Right cardiac atrium (tissue), 5 donors: ENCODE measurements at regions not wholly inside any gene's neighbourhood (a gene's known extent, or its start where the extent isn't known, plus 50 kb on each side); places are given as distances from the start of the nearest gene placed in this dataset.

Source experiments
- ATAC-seq, 2 donors: fragments of 200-7000 bp; cut with Tn5 transposase; one replicate each; pipeline versions ENCODE4 v1.8.0 to v1.9.1; 2020; ENCODE audit warnings: moderate library complexity in 2 of 2, mild to moderate bottlenecking in 1 of 2
- DNase-seq, 3 donors: peaks; one replicate each; pipeline ENCODE4 v3.0.0-alpha.2; 2020
- H3K27ac ChIP-seq: one replicate; pipeline ENCODE4 v1.5.1; 2013; ENCODE audit warnings: mild to moderate bottlenecking, low read length, control low read depth, moderate library complexity
- H3K27me3 ChIP-seq: one replicate; pipeline ENCODE4 v1.6.1; 2013; ENCODE audit not compliant: control insufficient read depth, insufficient read depth
- H3K4me1 ChIP-seq: one replicate; pipeline ENCODE4 v1.6.1; 2013; ENCODE audit warnings: low read length; ENCODE audit not compliant: control insufficient read depth, insufficient read depth
- H3K4me3 ChIP-seq: one replicate; pipeline ENCODE4 v1.5.1; 2013; ENCODE audit warnings: low read length, control low read depth
- H3K9me3 ChIP-seq: one replicate; pipeline ENCODE4 v1.6.1; 2013; ENCODE audit warnings: low read length; ENCODE audit not compliant: control insufficient read depth
- WGBS: extraction: QIAGEN DNeasy Blood & Tissue Kit; methylation state at CpG from one replicate; pipeline ENCODE4 v1.1.7; 2013; 5-methylcytosine and 5-hydroxymethylcytosine counted together
- intact Hi-C, 4 donors: fragments of 100-400 bp; cut with DNase I; formaldehyde crosslinking; loops; one replicate each; pipeline versions ENCODE4 v1.11.0 to v1.14.0; 2022 to 2023
- donor health status: healthy with polysubstance abuse.
- donor health status: DM: no; HTN: yes; CAD: no.
- donor health status: DM: no; HTN: no; CAD: no.
- donor health status: DM: no; HTN: yes; CAD: no; lungs with severe emphysema.
- donor health status: DM: yes; HTN: yes; CAD: no.

GRCh38 chr10:44036425-44036824 lies 348.5 kb downstream of the CXCL12 start:
- Histone ChIP-seq H3K9me3 (no peaks in the 10 kb centered on the region), H3K4me3 (no peak overlapping the region), H3K4me1 (no peaks in the 10 kb centered on the region), H3K27me3 (no peaks in the 10 kb centered on the region), H3K27ac (no peak overlapping the region)
- DNase-seq, result no peak
- intact Hi-C loops, result no loop called here
- 82% methylated on average over 3 of the region's 3 CpGs for WGBS
- no peak for ATAC-seq

DNA sequence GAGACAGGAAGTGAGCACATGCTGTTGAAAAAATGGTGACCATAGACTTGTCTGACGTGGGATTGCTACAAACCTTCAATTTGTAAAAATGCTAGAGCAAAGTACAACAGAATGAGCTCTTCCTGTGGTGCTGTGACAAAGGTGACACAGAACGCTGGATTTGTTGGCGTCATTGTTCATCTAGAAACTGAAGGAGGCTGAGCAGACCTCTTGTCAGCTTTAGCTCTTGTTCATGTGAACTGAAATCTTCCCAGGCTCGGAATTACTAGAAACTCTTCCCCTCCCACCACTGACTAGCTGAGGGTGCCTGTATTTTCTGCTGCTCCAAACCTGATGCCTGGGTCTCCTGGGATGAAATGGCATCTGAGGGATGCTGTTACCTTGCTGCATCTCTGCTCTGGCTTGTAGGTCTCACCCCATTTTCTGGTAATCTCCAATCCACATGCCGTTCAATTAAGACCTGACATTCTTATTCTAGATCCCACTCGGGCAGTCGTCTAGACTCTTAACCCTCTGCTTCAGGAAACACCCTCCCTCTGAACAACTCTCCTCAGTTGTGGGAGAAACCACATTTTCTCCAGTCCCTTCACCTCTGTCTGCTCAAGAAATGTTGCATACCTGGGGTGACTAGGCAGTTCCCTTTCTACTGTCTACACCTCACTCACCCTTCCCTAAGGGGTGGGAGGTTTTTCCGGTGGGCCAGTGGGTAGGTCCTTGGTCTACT lies 349.3 kb downstream of the CXCL12 start:
- no peak for DNase-seq
- Histone ChIP-seq H3K27me3 (no peaks in the 10 kb centered on the region), H3K9me3 (no peaks in the 10 kb centered on the region), H3K4me3 (no peak overlapping the region), H3K4me1 (no peaks in the 10 kb centered on the region), H3K27ac (no peak overlapping the region)
- no peak for ATAC-seq
- intact Hi-C loops, result no loop called here
- 81% methylated on average over 8 of the region's 8 CpGs for WGBS

- no peaks in the 10 kb centered on the region for H3K4me1 ChIP-seq
- H3K27me3 ChIP-seq, result no peaks in the 10 kb centered on the region
- WGBS, result 100% methylated on average over 1 of the region's 1 CpG
- no peak overlapping the region for H3K4me3 ChIP-seq
- no peaks in the 10 kb centered on the region for H3K9me3 ChIP-seq
- no peak overlapping the region for H3K27ac ChIP-seq
- intact Hi-C loops, result no loop called here
- ATAC-seq, result no peak
- DNase-seq, result no peak
These were observed 350.0 kb downstream of the CXCL12 start for GRCh38 chr10:44034946-44035345.

GRCh38 chr10:44033008-44033407 lies 351.9 kb downstream of the CXCL12 start:
- 87% methylated on average over 3 of the region's 3 CpGs for WGBS
- intact Hi-C loops, result no loop called here
- no peak for DNase-seq
- no peak for ATAC-seq
- Histone ChIP-seq H3K4me1 (no peaks in the 10 kb centered on the region), H3K4me3 (no peak overlapping the region), H3K27me3 (no peaks in the 10 kb centered on the region), H3K27ac (no peak overlapping the region), H3K9me3 (no peaks in the 10 kb centered on the region)

- 86% methylated on average over 1 of the region's 1 CpG for WGBS
- intact Hi-C loops, result no loop called here
- no peaks in the 10 kb centered on the region for H3K9me3 ChIP-seq
- H3K4me3 ChIP-seq, result no peak overlapping the region
- no peaks in the 10 kb centered on the region for H3K27me3 ChIP-seq
- ATAC-seq (peak; percentile 49 to 71), DNase-seq (no peak)
- H3K27ac ChIP-seq, result no peak overlapping the region
- H3K4me1 ChIP-seq, result no peaks in the 10 kb centered on the region
These were observed 352.7 kb downstream of the CXCL12 start for GRCh38 chr10:44032216-44032615.

DNA sequence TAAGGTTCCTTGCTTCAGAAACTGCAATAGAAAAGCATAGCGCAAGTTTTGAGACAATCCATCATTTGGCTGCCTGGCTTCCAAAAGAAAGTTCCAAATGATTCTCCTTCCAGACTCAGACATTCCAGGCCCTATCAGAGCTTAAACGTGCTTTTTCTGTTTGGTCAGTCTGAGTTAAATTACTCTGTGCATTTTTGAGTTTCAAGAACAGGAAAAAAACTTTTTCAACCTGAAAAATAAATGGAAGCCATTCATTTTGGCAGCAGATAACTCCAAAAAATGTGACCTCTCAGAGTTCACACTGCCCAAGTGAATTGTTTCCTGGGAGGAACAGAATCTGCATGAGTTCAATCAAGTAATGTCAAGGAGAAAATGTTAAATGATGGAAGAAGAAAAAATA lies 354.2 kb downstream of the CXCL12 start:
- H3K4me1 ChIP-seq, result no peaks in the 10 kb centered on the region
- DNase-seq (no peak), ATAC-seq (no peak)
- intact Hi-C loops, result no loop called here
- WGBS, result 48% methylated on average over 2 of the region's 2 CpGs
- H3K4me3 ChIP-seq, result no peak overlapping the region
- no peaks in the 10 kb centered on the region for H3K27me3 ChIP-seq
- H3K27ac ChIP-seq, result no peak overlapping the region
- no peaks in the 10 kb centered on the region for H3K9me3 ChIP-seq

DNA sequence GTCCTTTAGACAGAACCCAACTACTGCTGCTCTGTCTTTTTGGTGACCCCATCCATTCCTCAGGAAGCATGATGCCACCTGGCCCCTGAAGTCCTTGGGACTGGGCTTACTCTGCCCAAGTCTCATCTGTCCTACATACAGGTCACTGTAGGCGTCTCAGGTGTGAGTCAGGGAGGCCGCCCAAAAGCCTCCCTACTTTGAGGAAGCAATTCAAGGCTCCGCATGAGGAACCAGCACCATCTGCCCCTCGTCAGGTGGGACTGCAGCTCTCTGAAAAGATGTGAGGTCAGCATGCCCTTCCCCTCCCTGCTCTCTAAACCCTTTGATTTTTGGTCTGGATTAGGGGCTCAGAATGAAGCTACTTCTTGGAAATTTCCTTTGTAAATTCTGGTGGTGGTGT lies 354.8 kb downstream of the CXCL12 start:
- peak in 1 of 2 donors; percentile 29 for ATAC-seq
- intact Hi-C loops, result no loop called here
- WGBS, result 87% methylated on average over 4 of the region's 4 CpGs

DNA sequence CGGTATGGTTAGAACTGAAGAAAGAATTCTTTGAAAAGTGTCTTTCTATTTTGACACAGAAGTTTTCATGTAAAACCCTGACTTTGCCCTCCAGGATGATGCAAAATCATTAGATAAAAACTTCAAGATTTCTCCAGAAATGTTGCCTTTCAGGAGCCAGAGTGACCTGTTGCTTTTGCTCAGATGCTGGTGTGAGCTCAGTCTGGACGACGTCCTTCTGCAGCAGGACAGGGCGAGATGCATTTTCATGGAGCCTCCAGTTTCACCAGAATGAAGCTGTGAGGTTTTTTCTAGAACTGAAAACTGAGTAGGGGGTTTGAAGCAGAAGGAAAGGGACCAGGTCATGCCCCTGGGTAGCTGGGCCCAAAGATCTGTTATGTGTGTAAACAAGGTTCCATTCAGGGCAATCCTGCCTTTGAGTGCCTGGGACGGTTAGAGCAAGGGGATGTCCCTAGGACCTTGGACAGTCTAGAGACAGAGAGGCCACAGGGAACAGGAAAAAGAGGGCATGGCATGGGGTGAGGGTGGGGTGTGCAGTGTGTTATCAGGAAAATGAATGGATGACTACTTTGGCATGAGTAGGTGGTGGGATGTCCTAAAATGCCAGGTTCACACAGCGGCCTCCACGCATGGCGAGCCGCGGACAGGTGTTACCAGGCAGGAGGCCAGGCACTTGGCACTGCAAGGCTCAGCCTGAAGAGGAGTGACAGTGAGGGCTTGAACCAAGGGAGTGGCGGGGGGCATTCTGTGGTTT lies 356.3 kb downstream of the CXCL12 start:
- intact Hi-C loops, result no loop called here
- ATAC-seq, result no peak

More for the DNA sequence above, 354.8 kb downstream of the CXCL12 start:
- Histone ChIP-seq H3K9me3 (no peaks in the 10 kb centered on the region), H3K4me1 (no peaks in the 10 kb centered on the region), H3K4me3 (no peak overlapping the region), H3K27ac (no peak overlapping the region), H3K27me3 (no peaks in the 10 kb centered on the region)
- no peak for DNase-seq

GRCh38 chr10:44024356-44025116 lies 360.4 kb downstream of the CXCL12 start:
- WGBS, result 77% methylated on average over 6 of the region's 6 CpGs
- no peak for ATAC-seq
- Histone ChIP-seq H3K9me3 (no peaks in the 10 kb centered on the region), H3K4me1 (no peaks in the 10 kb centered on the region), H3K27me3 (no peaks in the 10 kb centered on the region), H3K27ac (no peak overlapping the region), H3K4me3 (no peak overlapping the region)
- intact Hi-C loops, result no loop called here
- no peak for DNase-seq

More for the DNA sequence above, 356.3 kb downstream of the CXCL12 start:
- H3K4me1 ChIP-seq, result no peaks in the 10 kb centered on the region
- H3K4me3 ChIP-seq, result no peak overlapping the region
- DNase-seq, result no peak
- WGBS, result 87% methylated on average over 11 of the region's 11 CpGs
- no peaks in the 10 kb centered on the region for H3K27me3 ChIP-seq
- H3K27ac ChIP-seq, result no peak overlapping the region
- H3K9me3 ChIP-seq, result no peaks in the 10 kb centered on the region

- no peaks in the 10 kb centered on the region for H3K9me3 ChIP-seq
- H3K4me3 ChIP-seq, result no peak overlapping the region
- H3K27me3 ChIP-seq, result no peaks in the 10 kb centered on the region
- 85% methylated on average over 5 of the region's 5 CpGs for WGBS
- intact Hi-C loops, result no loop called here
- DNase-seq (no peak), ATAC-seq (no peak)
- no peaks in the 10 kb centered on the region for H3K4me1 ChIP-seq
- H3K27ac ChIP-seq, result no peak overlapping the region
These were observed 361.4 kb downstream of the CXCL12 start for GRCh38 chr10:44023517-44023916.

DNA sequence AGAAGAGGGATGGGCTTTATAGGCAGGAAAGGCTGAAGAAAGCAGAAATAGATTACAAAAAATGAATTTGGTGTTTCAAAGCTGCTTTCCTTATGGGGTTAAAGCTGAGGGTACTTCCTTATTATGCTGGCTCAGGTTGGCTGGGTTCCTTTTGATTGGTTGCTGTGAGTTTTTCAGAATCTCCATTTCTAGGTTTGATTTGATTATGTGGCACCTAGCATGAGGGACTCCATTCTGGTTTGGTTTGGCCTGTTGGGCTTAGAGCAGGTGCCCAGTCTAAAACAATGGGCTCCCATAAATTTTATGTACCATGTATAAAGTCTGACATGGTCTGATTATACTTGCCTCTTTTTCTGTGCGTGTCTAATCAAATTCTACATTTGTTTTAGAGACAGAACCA lies 362.7 kb downstream of the CXCL12 start:
- intact Hi-C loops, result no loop called here
- no peak for DNase-seq
- Histone ChIP-seq H3K4me1 (no peaks in the 10 kb centered on the region), H3K27me3 (no peaks in the 10 kb centered on the region), H3K9me3 (no peaks in the 10 kb centered on the region), H3K27ac (no peak overlapping the region), H3K4me3 (no peak overlapping the region)
- ATAC-seq, result no peak
- 96% methylated on average over 1 of the region's 1 CpG for WGBS
